ENCODE measurements at regions not wholly inside any gene's neighbourhood (a gene's known extent, or its start where the extent isn't known, plus 50 kb on each side); places are given as distances from the start of the nearest gene placed in this dataset.

DNA sequence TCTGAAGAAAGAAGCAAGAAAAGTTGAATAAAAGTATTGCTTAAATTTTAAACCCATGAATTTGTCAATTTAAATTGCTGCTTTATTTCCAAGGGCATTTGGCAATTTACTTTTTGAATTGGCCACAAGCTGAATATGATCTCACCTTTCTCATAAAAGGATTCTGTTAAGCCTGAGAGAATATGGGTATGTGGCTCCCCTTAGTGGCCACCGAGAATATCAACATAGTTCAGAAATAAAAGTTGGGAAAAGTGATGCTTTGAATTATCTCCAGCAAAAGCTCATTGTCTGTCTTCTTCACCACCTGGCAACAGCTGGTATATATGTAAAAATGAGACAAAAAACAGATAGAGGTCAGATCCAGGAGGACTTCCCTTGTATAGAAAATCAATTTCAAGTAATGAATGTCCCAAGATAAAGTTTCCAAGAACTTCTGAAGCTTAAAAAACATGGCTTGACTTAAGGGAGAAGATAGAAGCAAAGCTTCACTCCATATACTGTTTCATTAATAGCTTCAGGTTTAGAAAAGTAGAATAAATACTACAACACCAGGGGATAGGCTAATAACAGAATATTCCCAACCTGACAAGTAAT lies 290.7 kb upstream of the FAM241A start:
- TF ChIP-seq TAF1 (conservative IDR thresholded peaks at IDR 0.05) (no peak), FOXA1 (IDR thresholded peaks at IDR 0.05) (no peak), RXRA (IDR thresholded peaks at IDR 0.05) (no peak), EGR1 (IDR thresholded peaks at IDR 0.05; ENCODE audit: low read depth in 2 of 2) (no peak), RAD21 (IDR thresholded peaks at IDR 0.05) (peak; percentile 83 to 89), SP1 (IDR thresholded peaks at IDR 0.05) (no peak)
- TF ChIP-seq, protein P1, sequence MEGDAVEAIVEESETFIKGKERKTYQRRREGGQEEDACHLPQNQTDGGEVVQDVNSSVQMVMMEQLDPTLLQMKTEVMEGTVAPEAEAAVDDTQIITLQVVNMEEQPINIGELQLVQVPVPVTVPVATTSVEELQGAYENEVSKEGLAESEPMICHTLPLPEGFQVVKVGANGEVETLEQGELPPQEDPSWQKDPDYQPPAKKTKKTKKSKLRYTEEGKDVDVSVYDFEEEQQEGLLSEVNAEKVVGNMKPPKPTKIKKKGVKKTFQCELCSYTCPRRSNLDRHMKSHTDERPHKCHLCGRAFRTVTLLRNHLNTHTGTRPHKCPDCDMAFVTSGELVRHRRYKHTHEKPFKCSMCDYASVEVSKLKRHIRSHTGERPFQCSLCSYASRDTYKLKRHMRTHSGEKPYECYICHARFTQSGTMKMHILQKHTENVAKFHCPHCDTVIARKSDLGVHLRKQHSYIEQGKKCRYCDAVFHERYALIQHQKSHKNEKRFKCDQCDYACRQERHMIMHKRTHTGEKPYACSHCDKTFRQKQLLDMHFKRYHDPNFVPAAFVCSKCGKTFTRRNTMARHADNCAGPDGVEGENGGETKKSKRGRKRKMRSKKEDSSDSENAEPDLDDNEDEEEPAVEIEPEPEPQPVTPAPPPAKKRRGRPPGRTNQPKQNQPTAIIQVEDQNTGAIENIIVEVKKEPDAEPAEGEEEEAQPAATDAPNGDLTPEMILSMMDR (IDR thresholded peaks at IDR 0.05; ENCODE audit: low read depth, low read length, missing input control) = peak; percentile 61
- TF ChIP-seq, protein P2, sequence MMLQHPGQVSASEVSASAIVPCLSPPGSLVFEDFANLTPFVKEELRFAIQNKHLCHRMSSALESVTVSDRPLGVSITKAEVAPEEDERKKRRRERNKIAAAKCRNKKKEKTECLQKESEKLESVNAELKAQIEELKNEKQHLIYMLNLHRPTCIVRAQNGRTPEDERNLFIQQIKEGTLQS (IDR thresholded peaks at IDR 0.05) = no peak
- TF ChIP-seq, protein P3, sequence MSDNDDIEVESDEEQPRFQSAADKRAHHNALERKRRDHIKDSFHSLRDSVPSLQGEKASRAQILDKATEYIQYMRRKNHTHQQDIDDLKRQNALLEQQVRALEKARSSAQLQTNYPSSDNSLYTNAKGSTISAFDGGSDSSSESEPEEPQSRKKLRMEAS (IDR thresholded peaks at IDR 0.05) = no peak

All from liver (tissue), 3 donors.